ENCODE measurements at regions not wholly inside any gene's neighbourhood (a gene's known extent, or its start where the extent isn't known, plus 50 kb on each side); places are given as distances from the start of the nearest gene placed in this dataset.

GRCh38 chr4:60522265-60522664 is 677.9 kb upstream of the ADGRL3 start:
- no peak overlapping the region for H3K4me2 ChIP-seq
- 55% methylated on average over 3 of the region's 3 CpGs for WGBS (ENCODE audit: low lambda C conversion rate, missing lambda C conversion rate)
- DNase-seq (ENCODE audit: low spot score) = no peak
- no peaks in the 10 kb centered on the region for H3K4me1 ChIP-seq (ENCODE audit: insufficient read depth)
- no peaks in the 10 kb centered on the region for H3K27me3 ChIP-seq
- H3K79me2 ChIP-seq = no peaks in the 10 kb centered on the region
- H3K4me3 ChIP-seq = no peak overlapping the region
- no peak overlapping the region for H3K27ac ChIP-seq
- H3K9me3 ChIP-seq (ENCODE audit: low read depth) = no peaks in the 10 kb centered on the region
- H3K9me2 ChIP-seq (replicated peaks; ENCODE audit: insufficient read depth) = no peaks in the 10 kb centered on the region
- H3K36me3 ChIP-seq (replicated peaks; ENCODE audit: insufficient read depth, low read depth) = no peaks in the 10 kb centered on the region
- H4K20me1 ChIP-seq (ENCODE audit: insufficient read depth, poor library complexity, severe bottlenecking) = no peaks in the 10 kb centered on the region
- no peak for TF ChIP-seq EZH2phosphoT487 (IDR thresholded peaks at IDR 0.05; ENCODE audit: low read depth, severe bottlenecking, unreplicated experiment)
- TF ChIP-seq, protein P1, sequence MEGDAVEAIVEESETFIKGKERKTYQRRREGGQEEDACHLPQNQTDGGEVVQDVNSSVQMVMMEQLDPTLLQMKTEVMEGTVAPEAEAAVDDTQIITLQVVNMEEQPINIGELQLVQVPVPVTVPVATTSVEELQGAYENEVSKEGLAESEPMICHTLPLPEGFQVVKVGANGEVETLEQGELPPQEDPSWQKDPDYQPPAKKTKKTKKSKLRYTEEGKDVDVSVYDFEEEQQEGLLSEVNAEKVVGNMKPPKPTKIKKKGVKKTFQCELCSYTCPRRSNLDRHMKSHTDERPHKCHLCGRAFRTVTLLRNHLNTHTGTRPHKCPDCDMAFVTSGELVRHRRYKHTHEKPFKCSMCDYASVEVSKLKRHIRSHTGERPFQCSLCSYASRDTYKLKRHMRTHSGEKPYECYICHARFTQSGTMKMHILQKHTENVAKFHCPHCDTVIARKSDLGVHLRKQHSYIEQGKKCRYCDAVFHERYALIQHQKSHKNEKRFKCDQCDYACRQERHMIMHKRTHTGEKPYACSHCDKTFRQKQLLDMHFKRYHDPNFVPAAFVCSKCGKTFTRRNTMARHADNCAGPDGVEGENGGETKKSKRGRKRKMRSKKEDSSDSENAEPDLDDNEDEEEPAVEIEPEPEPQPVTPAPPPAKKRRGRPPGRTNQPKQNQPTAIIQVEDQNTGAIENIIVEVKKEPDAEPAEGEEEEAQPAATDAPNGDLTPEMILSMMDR (IDR thresholded peaks at IDR 0.05; ENCODE audit: poor library complexity) = no peak
- TF ChIP-seq EZH2 (IDR thresholded peaks at IDR 0.05; ENCODE audit: borderline replicate concordance) = no peak
- H2AFZ ChIP-seq = no peak overlapping the region

- no peaks in the 10 kb centered on the region for H3K27me3 ChIP-seq
- no peaks in the 10 kb centered on the region for H3K4me1 ChIP-seq (ENCODE audit: insufficient read depth)
- no peak overlapping the region for H3K27ac ChIP-seq
- no peak overlapping the region for H2AFZ ChIP-seq
- H3K36me3 ChIP-seq (replicated peaks; ENCODE audit: insufficient read depth, low read depth) = no peaks in the 10 kb centered on the region
- no peaks in the 10 kb centered on the region for H3K9me2 ChIP-seq (replicated peaks; ENCODE audit: insufficient read depth)
- no peak for DNase-seq (ENCODE audit: low spot score)
- no peaks in the 10 kb centered on the region for H4K20me1 ChIP-seq (ENCODE audit: insufficient read depth, poor library complexity, severe bottlenecking)
- no peak overlapping the region for H3K4me3 ChIP-seq
- H3K4me2 ChIP-seq = no peak overlapping the region
- no peaks in the 10 kb centered on the region for H3K79me2 ChIP-seq
- H3K9me3 ChIP-seq (ENCODE audit: low read depth) = no peaks in the 10 kb centered on the region
- 87% methylated on average over 4 of the region's 4 CpGs for WGBS (ENCODE audit: low lambda C conversion rate, missing lambda C conversion rate)
- TF ChIP-seq, protein P1 (IDR thresholded peaks at IDR 0.05; ENCODE audit: poor library complexity) = no peak
- TF ChIP-seq EZH2phosphoT487 (IDR thresholded peaks at IDR 0.05; ENCODE audit: low read depth, severe bottlenecking, unreplicated experiment) (no peak), EZH2 (IDR thresholded peaks at IDR 0.05; ENCODE audit: borderline replicate concordance) (no peak)
Observed at GRCh38 chr4:60531776-60532379, 668.2 kb upstream of the ADGRL3 start.

GRCh38 chr4:60544981-60545380 is 655.1 kb upstream of the ADGRL3 start:
- TF ChIP-seq EZH2 (IDR thresholded peaks at IDR 0.05; ENCODE audit: borderline replicate concordance) = no peak
- TF ChIP-seq, protein P1 (IDR thresholded peaks at IDR 0.05; ENCODE audit: poor library complexity) = no peak
- no peak for TF ChIP-seq EZH2phosphoT487 (IDR thresholded peaks at IDR 0.05; ENCODE audit: low read depth, severe bottlenecking, unreplicated experiment)
- no peaks in the 10 kb centered on the region for H3K36me3 ChIP-seq (replicated peaks; ENCODE audit: insufficient read depth, low read depth)
- no peaks in the 10 kb centered on the region for H3K79me2 ChIP-seq
- no peak for DNase-seq (ENCODE audit: low spot score)
- no peaks in the 10 kb centered on the region for H3K9me2 ChIP-seq (replicated peaks; ENCODE audit: insufficient read depth)
- no peak overlapping the region for H3K27ac ChIP-seq
- no peaks in the 10 kb centered on the region for H3K27me3 ChIP-seq
- no peaks in the 10 kb centered on the region for H3K9me3 ChIP-seq (ENCODE audit: low read depth)
- H3K4me3 ChIP-seq = no peak overlapping the region
- H4K20me1 ChIP-seq (ENCODE audit: insufficient read depth, poor library complexity, severe bottlenecking) = no peaks in the 10 kb centered on the region
- H2AFZ ChIP-seq = no peak overlapping the region
- 58% methylated on average over 3 of the region's 3 CpGs for WGBS (ENCODE audit: low lambda C conversion rate, missing lambda C conversion rate)
- H3K4me2 ChIP-seq = no peak overlapping the region
- no peaks in the 10 kb centered on the region for H3K4me1 ChIP-seq (ENCODE audit: insufficient read depth)

Data from hepatocyte (in vitro differentiated cells).